NCI-H1105 (cell line): ENCODE measurements at regions not wholly inside any gene's neighbourhood (a gene's known extent, or its start where the extent isn't known, plus 50 kb on each side); places are given as distances from the start of the nearest gene placed in this dataset.
"Not testable (repeated sequence)": the region's sequence is repeated elsewhere in the genome, so short reads cannot be mapped to it uniquely, and the experiment has no call there.

Source experiments
- DNase-seq: peaks from one replicate; lab custom pipeline; 2025; lab: John Stamatoyannopoulos, UW

DNA sequence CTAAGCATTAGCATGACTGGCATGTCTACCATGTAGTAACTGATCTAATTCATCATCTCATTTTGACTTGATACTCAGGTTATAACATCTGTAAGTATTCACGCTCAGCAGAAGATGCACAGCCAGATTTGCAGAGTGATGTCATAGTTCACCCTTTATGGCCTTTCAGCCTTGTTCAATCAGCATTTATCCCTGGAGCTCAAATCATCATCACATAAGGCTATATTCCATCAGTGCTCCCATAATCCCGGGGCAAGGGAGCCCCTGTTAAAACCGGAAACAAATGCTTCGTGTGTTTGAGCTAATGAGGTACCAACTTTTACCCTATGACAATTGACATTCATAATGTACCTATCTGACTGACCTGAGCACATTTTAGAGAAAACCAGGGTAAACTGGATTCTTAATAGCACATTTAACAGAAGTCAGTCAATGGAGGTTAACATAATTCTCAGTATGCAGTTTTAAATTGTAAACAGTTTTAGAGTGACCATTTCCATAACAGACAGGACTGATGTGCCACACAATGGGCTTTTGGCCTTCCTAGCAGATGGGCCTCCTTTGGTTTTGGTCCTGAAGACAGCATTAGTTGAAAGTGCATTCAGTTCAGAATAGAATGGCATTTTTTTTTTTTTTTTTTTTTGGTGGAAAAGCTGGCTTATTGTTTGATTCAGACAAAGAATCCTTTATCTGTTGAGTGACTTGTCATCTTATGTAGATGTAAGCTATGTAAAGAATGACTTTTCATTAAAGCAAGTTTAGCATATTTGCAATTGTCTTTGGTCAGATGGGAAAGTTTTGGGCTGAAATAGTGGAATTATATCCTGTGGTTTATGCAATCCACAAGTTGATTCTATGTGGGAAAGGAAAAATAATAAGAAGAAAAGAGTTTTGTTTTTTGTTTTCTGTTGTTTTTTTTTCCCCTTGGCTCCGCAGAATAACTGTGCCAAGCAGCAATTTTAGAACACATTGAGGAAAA, 866.0 kb upstream of the ACVR2A start:
- no peak for DNase-seq

GRCh38 chr2:146970981-146971380, 873.8 kb upstream of the ACVR2A start:
- not testable (repeated sequence) for DNase-seq

DNA sequence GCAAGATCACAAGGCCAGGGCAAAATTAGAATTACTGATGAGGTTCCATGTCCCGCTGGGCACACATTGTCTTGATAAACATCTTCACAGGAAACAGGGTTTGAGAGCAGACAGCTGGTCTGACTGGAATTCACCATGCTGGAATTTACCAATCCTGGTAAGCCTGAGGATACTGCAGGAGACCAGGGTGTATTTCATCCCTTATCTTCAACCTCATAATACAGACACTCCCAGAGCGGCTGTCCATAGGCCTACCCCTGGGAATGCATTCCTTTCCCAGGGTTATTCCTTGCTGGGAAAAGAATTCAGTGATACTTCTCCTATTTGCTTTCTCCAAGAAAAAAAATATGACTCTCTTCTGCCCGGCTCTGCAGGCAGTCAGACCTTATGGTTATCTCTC, 875.1 kb upstream of the ACVR2A start:
- DNase-seq = not testable (repeated sequence)

GRCh38 chr2:146964494-146964893, 880.3 kb upstream of the ACVR2A start:
- no peak for DNase-seq

DNA sequence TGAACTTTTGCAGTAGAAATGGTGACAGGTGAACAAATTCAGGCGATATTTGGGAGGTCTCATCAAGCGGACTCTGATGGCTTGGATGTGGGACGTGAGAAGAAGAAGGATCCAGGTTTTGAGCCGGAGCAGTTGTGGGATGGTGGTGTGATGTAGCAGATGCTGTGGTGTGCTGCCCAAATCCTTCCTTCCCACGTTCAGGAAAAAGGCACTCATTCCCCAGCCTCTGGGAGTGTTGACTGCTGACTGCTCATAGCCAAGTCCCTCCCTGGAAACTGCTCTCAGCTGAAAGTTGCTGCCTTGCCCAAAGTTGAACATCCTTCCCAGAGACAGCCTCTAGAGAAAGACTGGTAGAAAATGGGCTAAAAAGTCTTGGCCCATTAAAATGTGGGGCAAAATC, 890.3 kb upstream of the ACVR2A start:
- no peak for DNase-seq

DNA sequence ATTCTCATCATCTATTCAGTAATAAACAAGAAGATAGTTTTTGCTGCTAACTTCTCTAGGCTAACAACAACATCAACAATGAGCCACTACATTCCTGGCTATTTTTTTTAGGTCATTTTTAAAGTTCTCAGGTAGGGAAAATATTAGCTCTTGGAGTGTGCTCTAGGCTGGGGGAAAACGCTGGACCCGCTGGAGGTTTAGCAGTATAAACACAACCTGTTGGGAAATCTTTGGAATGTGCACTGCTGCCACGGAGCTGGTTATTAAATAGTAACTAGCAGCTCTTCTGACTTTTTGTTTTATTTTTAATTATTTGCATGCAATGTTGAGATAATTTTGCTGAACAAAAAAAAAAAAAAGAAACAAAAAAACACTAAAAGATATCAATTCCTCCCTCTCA, 892.1 kb upstream of the ACVR2A start:
- DNase-seq = no peak

- DNase-seq = peak; percentile 66
These were observed 893.9 kb upstream of the ACVR2A start for GRCh38 chr2:146950911-146951310.

DNA sequence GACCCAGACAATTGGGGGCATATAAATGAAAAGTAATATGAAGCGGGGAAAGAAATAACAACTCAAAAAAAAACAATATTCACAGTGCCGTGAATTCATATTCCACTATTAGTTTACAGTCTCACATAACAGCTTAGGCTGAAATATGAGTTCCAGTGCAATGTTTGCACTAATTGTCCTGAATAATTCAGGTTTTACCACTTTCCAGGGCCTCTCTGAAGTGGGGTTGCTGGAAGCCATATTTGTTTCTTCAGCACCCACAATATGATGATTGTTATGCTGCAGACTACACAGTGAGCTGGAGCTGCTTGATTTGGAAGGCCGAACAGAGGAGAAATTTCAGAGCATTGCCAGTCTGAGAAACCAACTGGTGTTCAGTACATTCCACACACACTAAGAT, 894.5 kb upstream of the ACVR2A start:
- peak; percentile 40 for DNase-seq

- no peak for DNase-seq
These were observed 895.4 kb upstream of the ACVR2A start for GRCh38 chr2:146949400-146949799.

DNA sequence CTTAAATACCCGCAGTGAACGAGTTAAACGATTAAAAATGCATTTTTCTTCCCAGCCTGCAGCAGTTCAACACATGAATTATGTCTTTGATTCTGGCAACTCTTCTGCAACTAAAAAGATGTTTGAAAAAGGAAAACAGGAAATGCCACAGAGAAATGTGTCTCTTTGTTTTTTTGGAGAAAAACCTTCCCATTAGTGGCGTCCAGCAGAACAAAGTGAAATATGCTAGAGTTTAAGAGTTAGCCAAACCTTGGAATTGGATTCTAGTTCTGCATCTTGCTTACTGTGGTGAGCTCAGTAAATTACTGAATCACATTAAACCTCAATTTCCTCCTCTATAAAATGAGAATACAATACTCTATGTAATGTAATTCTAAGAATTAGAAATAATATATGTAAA, 900.2 kb upstream of the ACVR2A start:
- no peak for DNase-seq

DNA sequence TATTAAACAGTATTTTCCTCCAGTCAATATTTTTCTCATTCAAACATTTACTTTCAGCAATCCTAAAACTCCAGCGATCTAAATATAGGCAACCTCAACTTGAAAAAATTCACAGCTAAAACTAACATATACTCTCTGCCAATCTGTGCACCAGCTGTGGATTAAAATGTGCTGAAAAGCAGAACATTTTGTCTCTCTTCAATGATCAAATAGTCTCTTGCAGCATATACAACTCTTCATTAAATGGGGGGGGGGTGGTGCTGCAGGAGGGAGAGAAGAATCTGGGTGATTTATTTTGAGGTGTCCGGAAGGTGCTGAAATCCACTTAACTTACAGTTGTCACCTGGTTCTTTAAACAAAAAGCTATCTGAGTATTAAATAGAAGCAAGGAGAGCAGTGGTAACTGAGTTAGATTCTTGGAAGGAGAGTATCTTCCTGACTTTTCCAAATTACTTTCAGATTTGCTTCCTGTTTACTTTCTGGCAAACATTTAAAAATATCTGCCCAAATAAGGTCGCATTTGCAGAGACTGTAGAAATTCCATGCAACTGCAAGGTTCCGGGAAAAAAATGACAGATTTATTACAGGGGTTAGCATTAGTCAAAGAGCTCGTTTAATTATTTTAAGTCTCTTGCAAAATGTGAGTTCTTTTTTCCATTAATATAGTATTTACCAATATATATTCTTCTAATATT, 904.7 kb upstream of the ACVR2A start:
- no peak for DNase-seq

DNA sequence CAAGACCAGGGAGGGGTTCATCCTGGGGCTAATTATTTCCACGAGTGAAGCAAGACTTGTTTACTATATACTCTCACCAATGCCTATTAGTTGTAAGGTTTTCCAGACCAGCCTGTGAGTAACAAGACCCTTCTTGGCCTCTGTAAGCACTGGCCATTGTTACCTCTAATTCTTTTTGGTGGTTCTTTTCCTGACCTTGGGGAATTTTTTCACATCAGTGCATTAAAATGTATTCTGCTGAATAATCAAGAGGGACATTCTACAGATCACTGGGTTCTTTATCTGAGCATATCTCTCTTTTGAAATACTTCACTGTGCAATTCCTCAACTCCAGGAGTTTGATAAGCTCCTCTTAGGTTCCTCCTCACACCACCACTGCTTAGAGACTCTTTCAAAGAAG, 909.9 kb upstream of the ACVR2A start:
- no peak for DNase-seq

DNA sequence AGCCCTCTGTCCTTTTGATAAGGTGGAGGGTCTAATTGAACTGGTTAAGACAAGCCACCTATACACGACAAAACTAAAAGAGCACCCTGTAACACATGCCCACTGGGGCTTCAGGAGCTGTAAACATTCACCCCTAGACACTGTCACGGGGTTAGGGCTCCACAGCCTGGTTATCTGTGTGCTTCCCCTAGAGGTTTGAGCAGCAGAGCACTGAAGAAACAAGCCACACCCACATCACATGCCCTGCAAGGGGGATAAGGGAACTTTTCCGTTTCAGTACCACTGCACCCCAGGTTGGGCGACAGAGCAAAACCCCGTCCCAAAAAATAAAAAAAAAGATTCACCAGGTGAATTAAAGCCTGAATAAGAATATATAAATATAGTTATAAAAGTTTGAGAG, 913.7 kb upstream of the ACVR2A start:
- DNase-seq = no peak

- no peak for DNase-seq
These were observed 917.6 kb upstream of the ACVR2A start for GRCh38 chr2:146927080-146927711.

- no peak for DNase-seq
These were observed 926.5 kb upstream of the ACVR2A start for GRCh38 chr2:146918280-146918679.

- no peak for DNase-seq
These were observed 927.3 kb upstream of the ACVR2A start for GRCh38 chr2:146917431-146918042.

- no peak for DNase-seq
These were observed 927.9 kb upstream of the ACVR2A start for GRCh38 chr2:146916914-146917313.

GRCh38 chr2:146913476-146913875, 931.4 kb upstream of the ACVR2A start:
- no peak for DNase-seq

- no peak for DNase-seq
These were observed 932.3 kb upstream of the ACVR2A start for GRCh38 chr2:146912536-146912935.

GRCh38 chr2:146908776-146909175, 936.1 kb upstream of the ACVR2A start:
- no peak for DNase-seq

GRCh38 chr2:146898083-146898482, 946.7 kb upstream of the ACVR2A start:
- no peak for DNase-seq

GRCh38 chr2:146894514-146894913, 950.3 kb upstream of the ACVR2A start:
- DNase-seq = no peak
